ENCODE measurements at regions not wholly inside any gene's neighbourhood (a gene's known extent, or its start where the extent isn't known, plus 50 kb on each side); places are given as distances from the start of the nearest gene placed in this dataset.

DNA sequence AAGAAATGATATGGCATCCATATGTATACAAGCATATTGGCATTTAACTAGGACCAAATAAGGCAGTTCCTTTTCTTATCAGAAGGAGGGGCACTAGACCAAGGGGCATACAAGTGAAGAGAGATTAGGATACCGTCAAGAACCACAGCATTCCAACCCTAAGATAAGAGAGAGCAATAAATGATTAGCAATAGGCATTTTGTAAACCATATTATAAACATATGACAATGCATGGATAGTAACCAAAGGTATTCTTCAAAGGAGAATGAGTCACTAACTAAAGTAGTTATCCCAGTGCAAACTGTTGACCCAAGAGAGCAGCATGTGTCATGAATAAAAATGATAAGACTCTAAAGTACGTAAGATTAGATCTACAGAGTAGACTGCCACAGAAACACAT is 500.9 kb upstream of the HTR2A start:
- H3K4me1 ChIP-seq (ENCODE audit: control extremely low read depth in 1 of 4, control insufficient read depth in 4 of 4, insufficient read depth in 4 of 4, low read length in 3 of 4), result no peaks in the 10 kb centered on the region
- WGBS (ENCODE audit: insufficient coverage), result no CpG with 5 or more reads among the region's 2 CpGs
- H3K4me3 ChIP-seq (ENCODE audit: control insufficient read depth in 1 of 7, extremely low read depth in 1 of 7, insufficient read depth in 4 of 7, low read depth in 2 of 7, low read length in 6 of 7), result no peak overlapping the region
- CTCF ChIA-PET, result no interaction called here
- no peak overlapping the region for H3K27ac ChIP-seq (ENCODE audit: insufficient read depth in 1 of 2, low read depth in 1 of 2, low read length in 2 of 2, poor library complexity in 1 of 2, severe bottlenecking in 2 of 2)
- no peaks in the 10 kb centered on the region for H3K27me3 ChIP-seq (replicated peaks in 2 of 5; ENCODE audit: control insufficient read depth in 4 of 5, insufficient read depth in 5 of 5, low read length in 4 of 5)
- no peaks in the 10 kb centered on the region for H3K9me3 ChIP-seq (ENCODE audit: control extremely low read depth in 1 of 5, control insufficient read depth in 4 of 5, insufficient read depth in 2 of 5, low read depth in 1 of 5, low read length in 4 of 5)
- H3K36me3 ChIP-seq (ENCODE audit: control insufficient read depth in 4 of 4, insufficient read depth in 4 of 4, low read length in 3 of 4), result no peaks in the 10 kb centered on the region
- POLR2A ChIA-PET, result no interaction called here
- no peak for DNase-seq

DNA sequence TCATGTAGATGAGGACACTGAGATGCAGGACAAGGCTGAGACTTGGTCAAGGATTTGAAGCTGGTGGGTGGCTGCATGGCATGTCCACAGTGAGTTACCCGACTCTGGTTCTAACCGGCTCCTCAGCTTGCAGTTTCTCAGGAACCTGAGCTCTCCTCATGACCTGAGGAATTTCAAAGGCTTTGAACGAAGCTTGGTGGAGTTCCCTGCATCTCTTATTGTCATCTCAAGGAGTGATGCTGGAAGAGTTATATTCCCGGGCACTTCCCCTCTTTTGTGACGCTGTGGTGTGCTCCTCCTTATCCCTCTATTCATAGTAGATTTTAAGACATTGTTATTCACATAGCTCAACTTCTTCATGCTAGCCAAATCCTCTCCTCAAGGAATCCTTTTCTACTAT is 500.1 kb upstream of the HTR2A start:
- no peaks in the 10 kb centered on the region for H3K4me1 ChIP-seq (ENCODE audit: control extremely low read depth in 1 of 4, control insufficient read depth in 4 of 4, insufficient read depth in 4 of 4, low read length in 3 of 4)
- no peak overlapping the region for H3K4me3 ChIP-seq (ENCODE audit: control insufficient read depth in 1 of 7, extremely low read depth in 1 of 7, insufficient read depth in 4 of 7, low read depth in 2 of 7, low read length in 6 of 7)
- CTCF ChIA-PET, result no interaction called here
- no peaks in the 10 kb centered on the region for H3K9me3 ChIP-seq (ENCODE audit: control extremely low read depth in 1 of 5, control insufficient read depth in 4 of 5, insufficient read depth in 2 of 5, low read depth in 1 of 5, low read length in 4 of 5)
- H3K27ac ChIP-seq (ENCODE audit: insufficient read depth in 1 of 2, low read depth in 1 of 2, low read length in 2 of 2, poor library complexity in 1 of 2, severe bottlenecking in 2 of 2), result no peak overlapping the region
- no peaks in the 10 kb centered on the region for H3K27me3 ChIP-seq (replicated peaks in 2 of 5; ENCODE audit: control insufficient read depth in 4 of 5, insufficient read depth in 5 of 5, low read length in 4 of 5)
- POLR2A ChIA-PET, result no interaction called here
- H3K36me3 ChIP-seq (ENCODE audit: control insufficient read depth in 4 of 4, insufficient read depth in 4 of 4, low read length in 3 of 4), result no peaks in the 10 kb centered on the region
- no peak for DNase-seq
- WGBS (ENCODE audit: insufficient coverage), result 88% methylated on average over 5 of the region's 5 CpGs

DNA sequence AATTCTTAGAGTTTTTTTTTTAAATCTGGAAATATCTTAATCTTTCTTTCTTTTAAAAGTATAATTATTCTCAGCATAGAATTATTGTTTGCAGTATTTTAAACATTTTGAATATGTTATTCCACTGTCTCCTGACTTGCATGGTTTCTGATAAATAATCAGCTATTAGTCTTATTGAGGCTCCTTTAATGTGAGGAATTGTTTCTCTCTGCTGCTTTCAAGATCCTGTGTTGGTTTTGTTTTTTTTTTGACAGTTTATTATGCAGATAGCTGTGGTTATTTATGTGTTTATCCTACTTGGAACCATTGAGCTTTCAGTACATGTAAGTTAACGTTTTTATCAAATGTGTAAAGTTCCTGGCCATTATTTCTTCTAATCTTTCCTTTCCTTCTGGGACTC is 477.9 kb upstream of the HTR2A start:
- Histone ChIP-seq H3K27ac (ENCODE audit: insufficient read depth in 1 of 2, low read depth in 1 of 2, low read length in 2 of 2, poor library complexity in 1 of 2, severe bottlenecking in 2 of 2) (no peak overlapping the region), H3K36me3 (ENCODE audit: control insufficient read depth in 4 of 4, insufficient read depth in 4 of 4, low read length in 3 of 4) (no peaks in the 10 kb centered on the region), H3K9me3 (ENCODE audit: control extremely low read depth in 1 of 5, control insufficient read depth in 4 of 5, insufficient read depth in 2 of 5, low read depth in 1 of 5, low read length in 4 of 5) (peaks cover 0 to 15% (median 1%) of the 10 kb centered on the region in 5 experiments), H3K4me3 (ENCODE audit: control insufficient read depth in 1 of 7, extremely low read depth in 1 of 7, insufficient read depth in 4 of 7, low read depth in 2 of 7, low read length in 6 of 7) (no peak overlapping the region), H3K4me1 (ENCODE audit: control extremely low read depth in 1 of 4, control insufficient read depth in 4 of 4, insufficient read depth in 4 of 4, low read length in 3 of 4) (no peaks in the 10 kb centered on the region), H3K27me3 (replicated peaks in 2 of 5; ENCODE audit: control insufficient read depth in 4 of 5, insufficient read depth in 5 of 5, low read length in 4 of 5) (no peaks in the 10 kb centered on the region)
- no peak for DNase-seq
- no CpG with 5 or more reads among the region's 1 CpG for WGBS (ENCODE audit: insufficient coverage)
- POLR2A ChIA-PET, result no interaction called here
- CTCF ChIA-PET, result no interaction called here

DNA sequence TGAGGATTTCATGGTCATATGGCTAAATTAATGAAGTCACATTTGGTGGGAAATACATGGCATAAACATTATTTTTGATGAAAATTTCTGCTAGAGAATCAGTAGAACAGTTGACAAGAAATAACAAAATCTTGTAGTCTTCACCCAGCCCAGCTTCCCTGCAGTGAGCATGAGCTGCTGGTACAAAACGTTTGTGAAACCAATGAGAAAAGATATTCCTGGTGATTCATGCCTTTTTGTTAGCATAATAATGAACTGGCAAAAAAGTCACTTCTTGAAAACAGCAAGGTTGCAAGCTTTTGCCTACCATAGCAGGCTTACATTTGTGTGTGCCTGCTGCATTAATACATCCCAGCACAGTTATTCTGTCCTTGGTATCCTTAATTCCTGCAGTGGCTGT is 475.9 kb upstream of the HTR2A start:
- DNase-seq, result no peak
- Histone ChIP-seq H3K27me3 (replicated peaks in 2 of 5; ENCODE audit: control insufficient read depth in 4 of 5, insufficient read depth in 5 of 5, low read length in 4 of 5) (no peaks in the 10 kb centered on the region), H3K36me3 (ENCODE audit: control insufficient read depth in 4 of 4, insufficient read depth in 4 of 4, low read length in 3 of 4) (no peaks in the 10 kb centered on the region), H3K9me3 (ENCODE audit: control extremely low read depth in 1 of 5, control insufficient read depth in 4 of 5, insufficient read depth in 2 of 5, low read depth in 1 of 5, low read length in 4 of 5) (peaks cover 0 to 21% (median 4%) of the 10 kb centered on the region in 5 experiments), H3K4me1 (ENCODE audit: control extremely low read depth in 1 of 4, control insufficient read depth in 4 of 4, insufficient read depth in 4 of 4, low read length in 3 of 4) (no peaks in the 10 kb centered on the region), H3K27ac (ENCODE audit: insufficient read depth in 1 of 2, low read depth in 1 of 2, low read length in 2 of 2, poor library complexity in 1 of 2, severe bottlenecking in 2 of 2) (no peak overlapping the region), H3K4me3 (ENCODE audit: control insufficient read depth in 1 of 7, extremely low read depth in 1 of 7, insufficient read depth in 4 of 7, low read depth in 2 of 7, low read length in 6 of 7) (no peak overlapping the region)
- CTCF ChIA-PET, result no interaction called here
- POLR2A ChIA-PET, result no interaction called here
- WGBS (ENCODE audit: insufficient coverage), result 80% methylated on average over 1 of the region's 1 CpG

DNA sequence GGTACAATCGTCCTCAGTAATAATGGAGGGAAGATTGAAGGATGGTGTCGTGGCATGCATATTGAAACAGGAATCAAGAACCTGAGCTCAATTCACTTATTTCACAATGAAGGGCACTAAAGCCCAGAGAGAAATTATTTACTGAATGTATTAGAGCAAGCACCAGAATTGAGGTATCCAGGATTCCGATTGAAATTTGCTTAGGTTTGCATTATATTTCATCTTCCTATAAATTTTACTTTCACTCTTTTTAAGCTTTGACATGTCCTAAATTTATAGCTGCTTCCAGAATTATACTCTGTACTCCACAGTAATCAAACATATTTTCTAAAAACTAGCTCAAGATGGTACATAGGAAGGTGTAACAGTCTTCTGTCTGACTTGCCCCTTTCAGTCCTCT is 454.9 kb upstream of the HTR2A start:
- no peaks in the 10 kb centered on the region for H3K4me1 ChIP-seq (ENCODE audit: control extremely low read depth in 1 of 4, control insufficient read depth in 4 of 4, insufficient read depth in 4 of 4, low read length in 3 of 4)
- H3K27me3 ChIP-seq (replicated peaks in 2 of 5; ENCODE audit: control insufficient read depth in 4 of 5, insufficient read depth in 5 of 5, low read length in 4 of 5), result no peaks in the 10 kb centered on the region
- no CpG with 5 or more reads among the region's 3 CpGs for WGBS (ENCODE audit: insufficient coverage)
- no peak overlapping the region for H3K4me3 ChIP-seq (ENCODE audit: control insufficient read depth in 1 of 7, extremely low read depth in 1 of 7, insufficient read depth in 4 of 7, low read depth in 2 of 7, low read length in 6 of 7)
- H3K36me3 ChIP-seq (ENCODE audit: control insufficient read depth in 4 of 4, insufficient read depth in 4 of 4, low read length in 3 of 4), result no peaks in the 10 kb centered on the region
- POLR2A ChIA-PET, result no interaction called here
- H3K27ac ChIP-seq (ENCODE audit: insufficient read depth in 1 of 2, low read depth in 1 of 2, low read length in 2 of 2, poor library complexity in 1 of 2, severe bottlenecking in 2 of 2), result no peak overlapping the region
- CTCF ChIA-PET, result no interaction called here
- H3K9me3 ChIP-seq (ENCODE audit: control extremely low read depth in 1 of 5, control insufficient read depth in 4 of 5, insufficient read depth in 2 of 5, low read depth in 1 of 5, low read length in 4 of 5), result peaks cover 0 to 3% (median 0%) of the 10 kb centered on the region in 5 experiments
- DNase-seq, result no peak

DNA sequence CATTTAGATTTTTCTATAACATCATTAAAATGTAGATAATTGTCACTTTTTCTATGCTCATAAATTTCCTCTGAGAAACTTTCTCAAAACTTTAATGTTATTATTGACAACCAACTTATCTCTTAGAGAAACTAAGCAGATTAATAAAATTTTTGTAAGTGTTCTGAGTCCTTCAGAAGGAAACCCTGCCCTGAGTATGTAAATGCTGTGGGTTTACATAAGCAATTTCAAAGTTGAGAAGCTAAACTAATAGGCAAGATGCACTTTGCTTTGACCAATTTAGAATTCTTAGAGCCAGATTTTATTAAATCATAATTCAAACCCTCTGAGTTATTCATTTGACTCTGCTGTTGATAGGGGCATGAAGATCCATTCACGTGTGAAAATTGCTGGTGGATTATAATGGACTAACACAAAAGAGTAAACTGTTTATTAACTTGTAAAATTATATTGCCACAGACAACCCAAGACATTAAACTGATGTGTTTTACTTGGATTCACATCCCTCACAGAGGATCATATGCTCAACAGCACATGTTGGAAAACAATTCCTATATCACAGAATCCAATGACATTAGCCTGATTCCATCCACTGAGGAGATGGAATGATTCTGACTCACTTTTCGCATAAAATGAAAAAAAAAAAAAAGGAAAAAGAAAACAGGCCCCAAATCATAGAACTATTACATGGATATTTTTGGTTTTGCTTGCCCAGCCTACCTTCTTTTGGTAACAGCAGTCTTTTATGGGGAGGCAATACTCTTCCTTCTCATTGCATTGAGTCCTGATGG is 453.7 kb upstream of the HTR2A start:
- H3K4me3 ChIP-seq (ENCODE audit: control insufficient read depth in 1 of 7, extremely low read depth in 1 of 7, insufficient read depth in 4 of 7, low read depth in 2 of 7, low read length in 6 of 7), result no peak overlapping the region
- no peaks in the 10 kb centered on the region for H3K4me1 ChIP-seq (ENCODE audit: control extremely low read depth in 1 of 4, control insufficient read depth in 4 of 4, insufficient read depth in 4 of 4, low read length in 3 of 4)
- ChIA-PET CTCF (interaction anchor here (0.6 kb wide), 1 partner anchor 451 kb away, joined by 3 read pairs; no protein-coding TSS in a partner anchor), POLR2A (no interaction called here)
- H3K27me3 ChIP-seq (replicated peaks in 2 of 5; ENCODE audit: control insufficient read depth in 4 of 5, insufficient read depth in 5 of 5, low read length in 4 of 5), result no peaks in the 10 kb centered on the region
- no peak for DNase-seq
- no CpG with 5 or more reads among the region's 2 CpGs for WGBS (ENCODE audit: insufficient coverage)
- peaks cover 0 to 3% (median 0%) of the 10 kb centered on the region in 5 experiments for H3K9me3 ChIP-seq (ENCODE audit: control extremely low read depth in 1 of 5, control insufficient read depth in 4 of 5, insufficient read depth in 2 of 5, low read depth in 1 of 5, low read length in 4 of 5)
- no peak overlapping the region for H3K27ac ChIP-seq (ENCODE audit: insufficient read depth in 1 of 2, low read depth in 1 of 2, low read length in 2 of 2, poor library complexity in 1 of 2, severe bottlenecking in 2 of 2)
- H3K36me3 ChIP-seq (ENCODE audit: control insufficient read depth in 4 of 4, insufficient read depth in 4 of 4, low read length in 3 of 4), result no peaks in the 10 kb centered on the region

DNA sequence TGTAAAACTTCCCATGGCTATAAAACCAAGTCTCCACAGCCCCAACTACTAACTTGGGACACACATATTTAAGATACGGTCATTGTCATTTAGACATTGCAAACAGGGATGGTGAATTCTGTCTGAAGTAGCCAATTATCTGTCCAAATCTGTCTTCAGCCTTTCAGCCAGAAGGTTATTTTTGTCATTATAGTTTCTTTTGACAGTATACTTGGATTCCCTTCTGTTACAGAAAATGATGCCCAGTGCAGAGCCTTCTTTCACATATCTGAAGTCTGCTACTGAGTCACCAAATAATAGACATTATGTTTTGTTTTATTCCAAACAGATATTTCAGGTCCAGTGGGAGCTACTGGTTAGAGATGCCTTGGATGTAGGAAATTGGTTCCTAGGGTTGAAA is 452.4 kb upstream of the HTR2A start:
- POLR2A ChIA-PET, result no interaction called here
- no peaks in the 10 kb centered on the region for H3K36me3 ChIP-seq (ENCODE audit: control insufficient read depth in 4 of 4, insufficient read depth in 4 of 4, low read length in 3 of 4)

More for the DNA sequence above, 452.4 kb upstream of the HTR2A start:
- no peaks in the 10 kb centered on the region for H3K27me3 ChIP-seq (replicated peaks in 2 of 5; ENCODE audit: control insufficient read depth in 4 of 5, insufficient read depth in 5 of 5, low read length in 4 of 5)
- CTCF ChIA-PET, result no interaction called here
- no peak overlapping the region for H3K4me3 ChIP-seq (ENCODE audit: control insufficient read depth in 1 of 7, extremely low read depth in 1 of 7, insufficient read depth in 4 of 7, low read depth in 2 of 7, low read length in 6 of 7)
- H3K4me1 ChIP-seq (ENCODE audit: control extremely low read depth in 1 of 4, control insufficient read depth in 4 of 4, insufficient read depth in 4 of 4, low read length in 3 of 4), result no peaks in the 10 kb centered on the region
- DNase-seq, result no peak
- H3K9me3 ChIP-seq (ENCODE audit: control extremely low read depth in 1 of 5, control insufficient read depth in 4 of 5, insufficient read depth in 2 of 5, low read depth in 1 of 5, low read length in 4 of 5), result no peaks in the 10 kb centered on the region
- H3K27ac ChIP-seq (ENCODE audit: insufficient read depth in 1 of 2, low read depth in 1 of 2, low read length in 2 of 2, poor library complexity in 1 of 2, severe bottlenecking in 2 of 2), result no peak overlapping the region
- 100% methylated on average over 1 of the region's 1 CpG for WGBS (ENCODE audit: insufficient coverage)

Data from common myeloid progenitor, CD34-positive (primary cell).